Activated CD8-positive, alpha-beta memory T cell treated with anti-CD3 and anti-CD28 coated beads for 48 hours (primary cell): ENCODE measurements at regions not wholly inside any gene's neighbourhood (a gene's known extent, or its start where the extent isn't known, plus 50 kb on each side); places are given as distances from the start of the nearest gene placed in this dataset.

ENCODE experiments used
- DNase-seq, 3 experiments: peaks; one replicate each; pipeline ENCODE4 v3.0.0-alpha.2; 2020; ENCODE audit warnings: low read depth in 2 of 3, low spot score in 2 of 3

GRCh38 chr2:37471104-37471503, 126.7 kb downstream of the QPCT start:
- no peak for DNase-seq

GRCh38 chr2:37471994-37472393, 127.6 kb downstream of the QPCT start:
- DNase-seq, result no peak

DNA sequence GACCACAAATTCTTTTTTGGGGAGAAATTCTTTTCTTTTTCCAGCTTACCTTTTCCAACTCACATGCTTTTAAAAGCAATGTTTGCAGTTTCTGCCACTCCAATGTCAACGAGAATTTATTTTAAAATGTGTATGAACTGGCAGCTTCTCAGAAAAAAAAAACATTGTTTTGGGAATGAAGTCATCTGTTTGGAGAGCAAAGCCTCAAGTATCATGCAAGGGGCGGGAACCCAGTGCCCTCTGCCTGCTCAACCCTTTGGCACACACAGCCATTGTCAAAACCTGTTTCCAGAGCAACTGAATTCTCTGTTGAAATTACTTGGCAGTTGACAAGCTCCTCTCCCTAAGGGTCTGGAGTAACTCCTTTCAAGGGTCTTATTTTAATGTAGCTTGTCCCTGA, 128.5 kb downstream of the QPCT start:
- no peak for DNase-seq

- no peak for DNase-seq
Measured at GRCh38 chr2:37476411-37476810, 132.0 kb downstream of the QPCT start.

- no peak for DNase-seq
Measured at GRCh38 chr2:37477921-37478320, 133.5 kb downstream of the QPCT start.

DNA sequence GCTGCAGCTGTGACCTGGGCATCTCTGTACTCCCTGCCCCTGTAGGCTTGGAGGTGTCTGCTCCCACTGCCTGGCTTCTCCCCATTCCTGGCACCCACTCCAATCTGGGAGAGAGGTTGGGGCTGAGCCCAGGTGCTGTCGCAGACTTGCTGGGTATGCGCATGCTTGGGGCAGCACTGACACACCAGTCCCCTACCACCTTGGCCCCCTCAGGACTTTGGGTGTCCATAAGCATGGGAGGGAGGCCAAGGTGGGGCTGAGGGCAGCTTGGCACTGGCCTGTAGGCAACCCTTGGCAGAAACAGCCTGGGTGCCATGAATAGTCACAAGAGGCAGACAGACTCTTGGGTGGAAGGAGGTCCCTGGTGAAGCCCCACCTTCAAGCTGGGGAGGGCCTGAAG, 136.8 kb downstream of the QPCT start:
- no peak for DNase-seq

DNA sequence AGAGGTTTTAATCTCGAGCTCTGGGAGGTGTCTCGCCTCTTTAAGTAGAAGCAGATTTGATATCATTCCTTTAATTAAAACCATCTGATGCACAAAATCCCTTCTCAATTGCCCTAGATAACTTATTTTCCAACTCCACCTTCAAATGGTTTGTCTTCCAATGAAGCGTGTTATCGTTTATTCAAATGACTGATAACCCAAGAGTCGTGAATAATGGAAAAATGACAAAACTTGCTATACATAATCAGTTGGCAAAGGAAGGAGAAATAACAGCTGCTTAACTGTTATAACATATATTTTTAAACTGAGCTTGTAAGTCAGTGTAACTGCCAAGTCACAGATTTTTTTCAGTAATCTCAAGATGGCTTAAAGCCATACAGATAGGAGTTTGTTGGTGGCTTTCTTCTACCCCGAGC, 144.6 kb downstream of the QPCT start:
- no peak for DNase-seq

GRCh38 chr2:37489536-37489935, 145.1 kb downstream of the QPCT start:
- no peak for DNase-seq

DNA sequence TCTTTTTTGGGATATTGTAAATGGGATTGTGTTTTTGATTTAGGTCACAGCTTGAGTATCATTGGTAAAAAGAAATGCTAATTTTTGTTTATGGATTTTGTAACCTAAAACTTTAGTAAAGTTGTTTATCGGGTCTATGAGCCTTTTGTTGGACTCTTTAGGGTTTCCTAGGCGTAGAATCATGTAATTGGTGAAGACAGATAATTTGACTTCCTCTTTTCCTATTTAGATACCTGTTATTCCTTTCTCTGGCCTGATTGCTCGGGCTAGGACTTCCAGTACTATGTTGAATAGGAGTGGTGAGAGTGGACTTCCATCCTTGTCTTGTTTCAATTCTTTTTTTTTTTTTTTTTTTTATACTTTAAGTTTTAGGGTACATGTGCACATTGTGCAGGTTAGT, 149.0 kb downstream of the QPCT start:
- no peak for DNase-seq

DNA sequence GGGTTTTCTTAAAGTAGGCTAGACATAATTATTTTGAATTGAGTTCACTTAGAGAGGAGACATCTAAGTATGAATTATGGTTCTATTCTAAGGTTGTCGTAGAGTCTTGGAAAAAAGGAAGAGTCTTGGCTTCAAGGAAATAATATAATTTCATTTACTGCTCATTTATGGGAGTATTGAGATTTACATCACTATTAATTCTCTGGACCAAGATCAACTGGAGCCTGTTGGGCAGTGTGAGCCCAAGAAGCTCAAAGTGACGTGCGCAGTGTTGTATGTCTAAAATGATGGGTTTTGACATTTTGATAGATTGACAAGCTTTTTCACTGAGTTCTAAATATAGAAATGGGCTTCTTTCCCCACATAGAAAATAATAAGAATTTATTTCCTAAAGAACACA, 154.7 kb downstream of the QPCT start:
- no peak for DNase-seq

DNA sequence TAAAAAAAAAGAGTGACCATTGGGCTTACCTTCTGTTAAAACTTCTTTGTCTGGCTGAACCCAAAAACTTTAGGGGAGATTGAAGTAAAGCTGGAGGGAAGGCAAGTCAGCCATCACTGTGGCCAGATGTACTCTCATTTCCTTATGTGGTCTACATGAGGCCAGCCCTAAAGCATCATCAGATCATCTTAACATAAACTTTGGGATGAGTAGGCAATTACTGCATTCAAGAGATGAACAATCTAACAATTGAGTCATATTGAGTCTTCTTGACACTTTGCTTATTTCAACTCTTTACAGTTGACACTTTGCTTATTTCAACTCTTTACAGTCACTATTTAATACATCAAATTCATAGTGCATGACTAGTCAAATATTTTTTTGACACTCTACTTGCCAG, 155.6 kb downstream of the QPCT start:
- DNase-seq, result no peak

GRCh38 chr2:37501113-37501512, 156.7 kb downstream of the QPCT start:
- DNase-seq, result no peak

GRCh38 chr2:37506407-37507050, 162.1 kb downstream of the QPCT start:
- no peak for DNase-seq

GRCh38 chr2:37507051-37507410, 162.6 kb downstream of the QPCT start:
- DNase-seq, result no peak

GRCh38 chr2:37507703-37508102, 163.3 kb downstream of the QPCT start:
- DNase-seq, result no peak

- no peak for DNase-seq
Measured at GRCh38 chr2:37512971-37513370, 158.5 kb downstream of the CDC42EP3 start.

DNA sequence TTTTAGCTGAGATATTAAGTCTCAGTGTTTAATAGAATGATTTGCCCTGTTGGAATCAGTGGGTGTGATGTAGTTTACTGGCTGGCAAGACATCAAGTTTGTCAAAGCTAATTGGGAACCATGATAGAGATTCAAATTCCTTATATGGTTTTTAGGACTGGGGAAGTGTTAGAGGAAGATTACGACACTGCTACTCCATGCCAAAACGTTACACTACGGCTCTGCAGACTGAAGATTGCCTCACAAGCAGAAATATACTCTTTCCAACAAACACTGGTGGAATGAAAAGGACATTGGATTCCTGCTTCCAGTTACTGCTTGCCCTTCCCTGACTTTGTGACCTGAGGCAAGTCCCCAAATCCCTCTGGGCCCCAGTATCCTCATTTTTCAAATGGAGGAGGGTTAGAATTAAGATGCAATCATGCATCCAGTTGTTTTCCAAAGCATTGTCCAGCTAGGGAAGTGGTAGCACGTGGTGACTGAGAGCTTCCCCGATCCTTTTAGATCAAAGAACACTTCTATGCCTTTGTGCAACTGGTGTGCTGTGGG, 147.6 kb downstream of the CDC42EP3 start:
- no peak for DNase-seq

DNA sequence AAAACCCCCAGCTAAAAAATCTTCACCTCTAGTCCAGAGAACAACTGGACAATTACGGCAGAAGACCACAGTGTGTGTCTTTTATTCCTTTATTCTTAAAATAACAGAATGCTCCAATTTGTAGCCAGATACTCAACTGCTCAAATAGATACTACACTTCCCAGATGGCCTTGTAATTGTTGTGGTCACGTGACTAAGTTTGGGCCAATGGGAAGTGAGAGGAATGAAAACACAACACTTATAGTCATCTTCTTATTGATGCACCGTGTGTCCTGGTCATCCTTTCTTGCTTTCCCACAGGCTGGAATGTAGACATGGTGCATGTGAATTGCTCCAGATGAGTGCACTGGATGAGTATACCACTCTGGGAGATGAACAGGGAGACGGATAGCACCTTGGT, 145.1 kb downstream of the CDC42EP3 start:
- DNase-seq, result no peak

DNA sequence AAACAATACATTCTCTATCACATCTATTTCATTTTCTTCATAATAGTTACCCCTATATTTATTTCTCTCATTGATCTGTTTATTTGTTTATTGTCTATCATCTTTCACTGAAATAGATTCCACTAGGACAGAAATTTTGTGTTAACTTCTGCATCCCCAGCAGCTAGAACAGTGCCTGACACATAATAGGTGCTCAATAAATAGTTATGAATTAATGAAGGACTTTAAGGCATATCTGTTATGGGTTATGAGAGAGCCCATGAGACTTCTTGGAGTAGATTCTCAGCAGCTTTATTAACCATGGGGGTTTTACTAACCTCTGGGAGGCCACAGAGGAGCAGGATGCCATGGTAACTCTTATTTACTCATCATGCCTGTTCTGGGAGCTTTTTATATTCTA, 144.6 kb downstream of the CDC42EP3 start:
- no peak for DNase-seq

- DNase-seq, result no peak
Measured at GRCh38 chr2:37527361-37527760, 144.1 kb downstream of the CDC42EP3 start.

DNA sequence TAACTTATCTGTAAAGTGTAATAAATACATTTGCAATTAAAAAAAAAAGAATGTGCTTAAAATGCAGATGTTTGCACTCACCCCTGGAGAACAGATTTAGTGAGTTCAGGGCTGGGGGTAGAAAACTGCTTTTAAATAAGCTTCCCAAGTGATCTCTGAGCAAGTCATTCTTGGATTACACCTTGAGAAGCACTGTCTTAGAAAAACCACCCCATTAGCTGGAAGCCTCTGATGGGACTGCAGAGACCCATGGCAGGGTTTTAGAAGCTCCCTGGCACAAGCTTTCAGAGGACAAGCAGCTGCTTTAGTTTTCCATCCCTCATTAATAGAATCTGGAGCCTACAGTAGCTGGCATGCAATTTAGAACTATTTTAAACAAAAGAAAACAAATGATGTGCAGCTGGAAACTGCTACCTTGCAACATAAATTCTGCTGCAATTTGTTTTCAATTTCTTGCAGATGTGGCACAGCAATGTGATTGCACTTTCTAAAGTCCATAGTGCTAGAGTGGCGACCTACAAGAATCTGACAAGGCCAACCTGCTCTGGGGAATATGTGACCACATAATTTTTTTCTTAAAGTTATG, 141.5 kb downstream of the CDC42EP3 start:
- DNase-seq, result no peak

DNA sequence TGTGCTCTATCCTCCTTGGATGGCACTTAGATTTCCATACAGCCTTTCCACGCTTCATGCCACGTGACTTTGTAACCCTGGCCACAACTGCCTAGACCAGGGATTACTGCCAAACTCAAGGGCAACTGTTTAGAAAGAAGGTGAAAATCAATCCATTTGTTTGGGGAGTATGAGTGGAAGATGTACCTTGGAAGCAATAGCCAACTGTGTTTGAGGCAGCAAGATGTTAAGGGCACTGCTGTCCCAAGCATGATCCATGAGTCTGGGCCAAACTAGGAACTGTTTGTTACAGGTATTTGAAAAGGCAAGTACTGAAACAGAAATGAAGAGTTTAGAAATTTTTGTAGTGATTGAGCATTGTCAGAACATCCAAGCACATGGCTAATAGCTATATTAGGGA, 138.9 kb downstream of the CDC42EP3 start:
- no peak for DNase-seq

GRCh38 chr2:37537316-37537715, 134.1 kb downstream of the CDC42EP3 start:
- no peak for DNase-seq
